ENCODE measurements at regions not wholly inside any gene's neighbourhood (a gene's known extent, or its start where the extent isn't known, plus 50 kb on each side); places are given as distances from the start of the nearest gene placed in this dataset.

GRCh38 chr12:58044966-58045365, 103.6 kb downstream of the ATP23 start:
- peaks cover 2% of the 10 kb centered on the region for H3K36me3 Mint-ChIP-seq
- no peaks in the 10 kb centered on the region for H3K4me1 Mint-ChIP-seq
- no peak for DNase-seq
- peaks cover 27% of the 10 kb centered on the region for H3K27me3 Mint-ChIP-seq
- no peak overlapping the region for H3K4me3 Mint-ChIP-seq
- peaks cover 9% of the 10 kb centered on the region for H3K9me3 Mint-ChIP-seq
- no peak overlapping the region for H3K27ac Mint-ChIP-seq

- Mint-ChIP-seq H3K27me3 (peaks cover 23% of the 10 kb centered on the region), H3K27ac (no peak overlapping the region), H3K36me3 (peaks cover 4% of the 10 kb centered on the region), H3K9me3 (peaks cover 11% of the 10 kb centered on the region), H3K4me3 (no peak overlapping the region), H3K4me1 (no peaks in the 10 kb centered on the region)
- DNase-seq: no peak
These were observed 104.9 kb downstream of the ATP23 start for GRCh38 chr12:58046271-58046670.

- Mint-ChIP-seq H3K36me3 (peaks cover 2% of the 10 kb centered on the region), H3K27me3 (peaks cover 7% of the 10 kb centered on the region)
These were observed 110.0 kb downstream of the ATP23 start for GRCh38 chr12:58051378-58051777.

GRCh38 chr12:58064666-58065065, 123.3 kb downstream of the ATP23 start:
- Mint-ChIP-seq H3K4me1 (no peaks in the 10 kb centered on the region), H3K9me3 (peaks cover 2% of the 10 kb centered on the region), H3K36me3 (peaks cover 2% of the 10 kb centered on the region), H3K27me3 (peaks cover 7% of the 10 kb centered on the region), H3K4me3 (no peak overlapping the region), H3K27ac (no peak overlapping the region)
- no peak for DNase-seq

More at GRCh38 chr12:58051378-58051777, 110.0 kb downstream of the ATP23 start:
- H3K27ac Mint-ChIP-seq: no peak overlapping the region
- DNase-seq: no peak
- H3K4me3 Mint-ChIP-seq: no peak overlapping the region
- H3K9me3 Mint-ChIP-seq: peaks cover 18% of the 10 kb centered on the region
- no peaks in the 10 kb centered on the region for H3K4me1 Mint-ChIP-seq

DNA sequence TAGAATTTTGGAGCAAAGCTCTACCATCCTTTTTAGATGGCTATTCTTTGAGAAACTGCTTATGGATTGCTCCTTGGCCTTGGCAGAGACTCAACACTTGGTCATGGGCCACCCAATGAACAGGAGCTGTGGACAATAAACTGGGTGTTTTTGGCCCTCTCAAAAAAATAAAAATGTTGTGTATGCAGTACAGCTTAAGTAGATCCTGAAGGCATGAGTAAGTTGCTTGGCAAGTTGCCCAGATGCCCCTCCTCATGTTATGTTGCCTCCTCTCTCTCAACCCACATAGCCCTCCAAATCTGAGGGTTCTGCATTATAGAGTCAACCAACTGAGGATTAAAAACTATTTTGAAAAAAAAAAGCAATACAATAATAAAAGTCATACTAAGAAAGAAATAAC, 124.9 kb downstream of the ATP23 start:
- H3K36me3 Mint-ChIP-seq: no peaks in the 10 kb centered on the region
- no peaks in the 10 kb centered on the region for H3K4me1 Mint-ChIP-seq
- H3K4me3 Mint-ChIP-seq: no peak overlapping the region
- DNase-seq: no peak
- no peak overlapping the region for H3K27ac Mint-ChIP-seq
- no peaks in the 10 kb centered on the region for H3K9me3 Mint-ChIP-seq
- no peaks in the 10 kb centered on the region for H3K27me3 Mint-ChIP-seq

DNA sequence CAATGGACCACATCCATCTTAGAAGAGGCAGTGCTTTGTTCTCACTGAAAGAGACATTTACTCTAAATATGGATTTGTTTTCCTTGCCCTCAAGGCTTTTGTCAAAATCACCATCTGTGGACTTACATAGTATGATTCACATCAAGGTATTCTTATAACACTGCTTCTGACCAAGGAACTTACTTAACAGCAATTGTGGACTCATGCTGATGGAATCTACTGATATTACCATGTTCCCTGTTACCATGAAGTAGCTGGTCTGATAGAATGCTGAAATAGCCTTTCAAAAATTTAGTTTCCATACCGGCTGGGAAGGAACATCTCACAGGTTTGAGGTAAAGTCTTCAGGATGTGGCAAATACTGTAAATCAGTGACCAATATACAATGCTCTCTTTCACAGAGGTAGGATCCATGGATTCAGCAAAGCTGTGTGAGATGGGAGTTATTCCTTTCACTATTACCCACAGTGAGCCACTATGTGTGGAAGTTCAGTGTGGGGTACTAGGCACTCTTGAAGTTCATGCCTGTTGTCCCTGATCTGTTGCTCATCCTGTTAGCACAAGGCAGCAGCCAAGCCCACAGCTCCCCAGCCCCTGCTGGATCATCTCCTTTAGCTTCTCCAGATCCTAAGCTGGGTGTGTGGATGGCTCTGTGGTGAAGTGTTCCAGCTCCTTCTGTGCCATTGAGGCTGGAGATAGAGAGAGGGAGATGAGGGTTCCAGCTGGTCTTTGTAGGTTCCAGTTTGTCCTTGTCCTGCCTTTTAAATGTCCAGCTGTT, 126.4 kb downstream of the ATP23 start:
- no peaks in the 10 kb centered on the region for H3K9me3 Mint-ChIP-seq
- H3K4me3 Mint-ChIP-seq: no peak overlapping the region
- no peak overlapping the region for H3K27ac Mint-ChIP-seq
- no peaks in the 10 kb centered on the region for H3K36me3 Mint-ChIP-seq
- H3K27me3 Mint-ChIP-seq: no peaks in the 10 kb centered on the region
- no peak for DNase-seq
- H3K4me1 Mint-ChIP-seq: no peaks in the 10 kb centered on the region

- Mint-ChIP-seq H3K9me3 (no peaks in the 10 kb centered on the region), H3K4me3 (no peak overlapping the region), H3K27ac (no peak overlapping the region), H3K4me1 (no peaks in the 10 kb centered on the region), H3K27me3 (no peaks in the 10 kb centered on the region), H3K36me3 (no peaks in the 10 kb centered on the region)
- DNase-seq: no peak
These were observed 127.3 kb downstream of the ATP23 start for GRCh38 chr12:58068706-58069105.

DNA sequence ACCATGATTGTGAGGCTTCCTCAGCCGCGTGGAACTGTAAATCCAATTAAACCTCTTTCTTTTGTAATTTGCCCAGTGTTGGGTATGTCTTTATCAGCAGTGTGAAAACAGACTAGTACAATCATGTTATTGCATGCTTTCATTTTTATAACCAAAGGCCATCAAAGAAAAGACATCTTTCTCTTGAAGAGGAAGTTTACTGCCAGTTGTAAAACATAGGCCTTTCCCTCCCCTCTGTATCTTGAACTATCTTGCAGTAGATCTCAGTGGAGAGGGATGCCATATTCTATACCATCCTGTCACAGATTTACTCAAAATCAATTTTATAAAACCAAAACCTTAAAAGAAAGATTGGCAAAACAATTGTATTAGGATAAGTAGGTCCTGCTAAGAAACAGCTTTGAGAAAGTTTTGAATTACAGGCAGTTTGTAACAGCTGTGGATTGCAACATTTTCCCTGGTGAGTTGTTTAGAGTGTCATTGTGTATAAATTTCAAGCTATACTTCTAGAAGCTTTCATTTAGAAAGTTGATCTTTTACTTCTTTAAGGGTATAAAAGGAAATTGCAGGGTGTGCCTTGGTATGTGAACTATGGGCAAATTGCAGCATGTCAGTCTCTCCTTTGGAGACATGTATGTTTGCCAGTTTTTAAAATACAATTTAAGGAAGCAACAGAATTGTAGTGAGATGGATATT, 128.0 kb downstream of the ATP23 start:
- H3K36me3 Mint-ChIP-seq: no peaks in the 10 kb centered on the region
- no peak for DNase-seq
- no peaks in the 10 kb centered on the region for H3K9me3 Mint-ChIP-seq
- H3K4me3 Mint-ChIP-seq: no peak overlapping the region
- no peaks in the 10 kb centered on the region for H3K27me3 Mint-ChIP-seq
- no peak overlapping the region for H3K27ac Mint-ChIP-seq
- no peaks in the 10 kb centered on the region for H3K4me1 Mint-ChIP-seq

DNA sequence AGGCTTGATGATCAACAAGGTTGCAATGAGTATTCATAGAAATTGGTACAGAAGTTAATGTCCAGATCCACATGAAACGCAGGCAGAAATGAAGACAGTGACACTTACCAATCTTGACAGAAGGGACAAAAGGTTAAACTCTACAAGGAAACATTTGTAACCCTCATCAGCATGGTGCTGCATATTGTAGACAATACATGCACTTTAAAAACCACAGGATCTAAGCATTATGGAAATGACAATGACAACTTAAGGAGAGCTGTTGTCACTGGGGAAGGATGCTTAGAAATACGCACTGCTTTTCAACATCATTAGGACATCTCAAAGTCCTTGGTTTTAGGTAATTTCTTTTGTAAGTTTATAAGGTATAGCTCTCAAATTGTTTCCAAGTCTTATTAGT, 130.6 kb downstream of the ATP23 start:
- no peak overlapping the region for H3K4me3 Mint-ChIP-seq
- H3K27ac Mint-ChIP-seq: no peak overlapping the region
- H3K9me3 Mint-ChIP-seq: no peaks in the 10 kb centered on the region
- no peaks in the 10 kb centered on the region for H3K36me3 Mint-ChIP-seq
- no peak for DNase-seq
- no peaks in the 10 kb centered on the region for H3K27me3 Mint-ChIP-seq
- no peaks in the 10 kb centered on the region for H3K4me1 Mint-ChIP-seq

DNA sequence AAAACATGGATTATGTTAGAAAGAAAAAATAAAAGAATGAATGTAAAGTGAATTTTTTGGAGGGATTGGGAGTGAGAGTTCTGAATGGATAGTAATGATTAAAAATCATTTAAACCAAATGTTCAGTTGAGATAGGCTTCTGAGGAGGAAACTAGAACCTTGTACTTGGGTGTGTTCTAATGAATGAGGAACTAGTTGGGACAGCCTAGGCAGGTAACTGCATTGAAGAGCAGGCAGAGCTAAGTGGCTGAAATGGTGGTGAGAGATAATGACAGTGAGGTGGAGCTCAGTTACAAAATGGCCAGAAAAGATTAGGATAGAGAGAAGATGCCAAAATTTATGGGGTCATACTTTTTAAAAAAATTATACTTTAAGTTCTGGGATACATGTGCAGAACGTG, 132.9 kb downstream of the ATP23 start:
- no peaks in the 10 kb centered on the region for H3K4me1 Mint-ChIP-seq
- no peaks in the 10 kb centered on the region for H3K36me3 Mint-ChIP-seq
- H3K9me3 Mint-ChIP-seq: no peaks in the 10 kb centered on the region
- H3K4me3 Mint-ChIP-seq: no peak overlapping the region
- no peak overlapping the region for H3K27ac Mint-ChIP-seq
- H3K27me3 Mint-ChIP-seq: peaks cover 5% of the 10 kb centered on the region
- DNase-seq: no peak

- Mint-ChIP-seq H3K9me3 (no peaks in the 10 kb centered on the region), H3K4me1 (no peaks in the 10 kb centered on the region), H3K27ac (no peak overlapping the region), H3K4me3 (no peak overlapping the region), H3K27me3 (peaks cover 8% of the 10 kb centered on the region), H3K36me3 (no peaks in the 10 kb centered on the region)
- no peak for DNase-seq
These were observed 138.4 kb downstream of the ATP23 start for GRCh38 chr12:58079806-58080205.

GRCh38 chr12:58081488-58081887, 140.1 kb downstream of the ATP23 start:
- Mint-ChIP-seq H3K9me3 (no peaks in the 10 kb centered on the region), H3K4me1 (no peaks in the 10 kb centered on the region), H3K27ac (no peak overlapping the region), H3K27me3 (peaks cover 8% of the 10 kb centered on the region), H3K4me3 (no peak overlapping the region), H3K36me3 (no peaks in the 10 kb centered on the region)
- no peak for DNase-seq

DNA sequence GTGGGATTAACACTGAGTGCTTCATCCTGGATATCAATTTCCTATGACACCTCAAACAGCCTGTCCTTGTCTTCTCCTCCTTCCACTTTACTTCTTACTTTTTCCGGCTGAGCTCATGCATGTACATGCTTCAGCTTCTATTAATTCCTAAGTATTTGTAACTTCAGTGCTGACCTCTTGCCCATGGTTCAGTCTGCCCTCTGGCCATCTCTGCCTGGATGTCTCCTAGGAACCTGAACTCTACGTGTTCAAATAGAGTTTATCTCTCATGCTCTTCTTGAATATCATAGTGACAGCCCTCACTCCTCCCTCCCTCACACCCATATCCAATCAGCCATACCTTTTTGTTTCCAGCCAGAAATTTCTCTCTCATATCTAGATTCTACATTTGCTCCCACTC, 141.6 kb downstream of the ATP23 start:
- peaks cover 16% of the 10 kb centered on the region for H3K27me3 Mint-ChIP-seq
- no peaks in the 10 kb centered on the region for H3K36me3 Mint-ChIP-seq
- no peak overlapping the region for H3K4me3 Mint-ChIP-seq
- H3K9me3 Mint-ChIP-seq: no peaks in the 10 kb centered on the region
- H3K4me1 Mint-ChIP-seq: no peaks in the 10 kb centered on the region
- DNase-seq: no peak
- H3K27ac Mint-ChIP-seq: no peak overlapping the region

DNA sequence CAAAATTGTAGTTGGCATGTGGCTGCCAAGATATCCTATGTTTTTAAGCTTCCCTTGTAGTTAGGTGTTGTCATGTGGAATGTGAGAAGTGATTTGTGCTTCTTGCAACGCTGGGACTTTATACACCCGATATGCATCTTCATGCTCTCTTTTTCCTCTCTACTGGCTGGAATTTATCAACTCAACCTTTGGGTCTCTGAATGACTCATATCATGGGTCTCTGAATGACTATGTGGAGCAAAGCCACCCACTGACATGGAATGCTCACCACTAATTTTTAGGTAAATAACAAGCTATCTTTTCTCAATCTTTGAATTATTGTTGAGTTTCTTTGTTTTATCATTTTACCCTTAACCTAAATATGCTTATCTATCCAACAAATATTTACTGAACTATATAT, 144.6 kb downstream of the ATP23 start:
- H3K36me3 Mint-ChIP-seq: no peaks in the 10 kb centered on the region
- no peak overlapping the region for H3K4me3 Mint-ChIP-seq
- no peaks in the 10 kb centered on the region for H3K4me1 Mint-ChIP-seq
- no peak for DNase-seq
- H3K27ac Mint-ChIP-seq: no peak overlapping the region
- H3K9me3 Mint-ChIP-seq: no peaks in the 10 kb centered on the region
- H3K27me3 Mint-ChIP-seq: peaks cover 8% of the 10 kb centered on the region

- Mint-ChIP-seq H3K36me3 (no peaks in the 10 kb centered on the region), H3K27me3 (peaks cover 8% of the 10 kb centered on the region)
These were observed 145.6 kb downstream of the ATP23 start for GRCh38 chr12:58086930-58087329.

More at GRCh38 chr12:58086930-58087329, 145.6 kb downstream of the ATP23 start:
- Mint-ChIP-seq H3K4me1 (no peaks in the 10 kb centered on the region), H3K27ac (no peak overlapping the region), H3K9me3 (no peaks in the 10 kb centered on the region), H3K4me3 (no peak overlapping the region)
- no peak for DNase-seq
